ENCODE measurements at regions not wholly inside any gene's neighbourhood (a gene's known extent, or its start where the extent isn't known, plus 50 kb on each side); places are given as distances from the start of the nearest gene placed in this dataset.

- Histone ChIP-seq H3K27me3 (ENCODE audit: insufficient read depth, low read length) (no peaks in the 10 kb centered on the region), H3K36me3 (ENCODE audit: insufficient read depth, low read length) (no peaks in the 10 kb centered on the region), H3F3A (ENCODE audit: insufficient read depth, low read length) (no peaks in the 10 kb centered on the region), H3K4me3 (ENCODE audit: low read depth, low read length, poor library complexity, severe bottlenecking) (no peak overlapping the region), H3K9me3 (ENCODE audit: low read length) (no peaks in the 10 kb centered on the region), H3K4me2 (ENCODE audit: low read length) (no peak overlapping the region), H3K4me1 (ENCODE audit: insufficient read depth, low read length, severe bottlenecking) (no peaks in the 10 kb centered on the region), H4K20me1 (ENCODE audit: insufficient read depth, low read length) (no peaks in the 10 kb centered on the region), H3K79me2 (ENCODE audit: insufficient read depth, low read length) (no peaks in the 10 kb centered on the region), H2AFZ (ENCODE audit: low read length) (no peak overlapping the region), H3K9ac (ENCODE audit: low read length) (no peak overlapping the region), H3K27ac (ENCODE audit: low read depth, low read length, poor library complexity, severe bottlenecking) (no peak overlapping the region), H3K9me2 (ENCODE audit: low read depth, low read length) (no peaks in the 10 kb centered on the region)
- TF ChIP-seq CTCF (IDR thresholded peaks at IDR 0.05; ENCODE audit: low read length), result no peak
- TF ChIP-seq EZH2 (IDR thresholded peaks at IDR 0.05; ENCODE audit: borderline replicate concordance, low read length), result no peak
These were observed 428.5 kb downstream of the NUP35 start for GRCh38 chr2:183552716-183553115.

- H3K27ac ChIP-seq (ENCODE audit: low read depth, low read length, poor library complexity, severe bottlenecking), result no peak overlapping the region
- no peak overlapping the region for H3K4me2 ChIP-seq (ENCODE audit: low read length)
- H3F3A ChIP-seq (ENCODE audit: insufficient read depth, low read length), result no peaks in the 10 kb centered on the region
- H2AFZ ChIP-seq (ENCODE audit: low read length), result no peak overlapping the region
- no peaks in the 10 kb centered on the region for H4K20me1 ChIP-seq (ENCODE audit: insufficient read depth, low read length)
- H3K4me3 ChIP-seq (ENCODE audit: low read depth, low read length, poor library complexity, severe bottlenecking), result no peak overlapping the region
- no peaks in the 10 kb centered on the region for H3K79me2 ChIP-seq (ENCODE audit: insufficient read depth, low read length)
- no peaks in the 10 kb centered on the region for H3K4me1 ChIP-seq (ENCODE audit: insufficient read depth, low read length, severe bottlenecking)
- H3K27me3 ChIP-seq (ENCODE audit: insufficient read depth, low read length), result no peaks in the 10 kb centered on the region
- no peaks in the 10 kb centered on the region for H3K9me3 ChIP-seq (ENCODE audit: low read length)
- TF ChIP-seq EZH2 (IDR thresholded peaks at IDR 0.05; ENCODE audit: borderline replicate concordance, low read length) (no peak), CTCF (IDR thresholded peaks at IDR 0.05; ENCODE audit: low read length) (no peak)
- H3K9ac ChIP-seq (ENCODE audit: low read length), result no peak overlapping the region
- H3K36me3 ChIP-seq (ENCODE audit: insufficient read depth, low read length), result no peaks in the 10 kb centered on the region
- H3K9me2 ChIP-seq (ENCODE audit: low read depth, low read length), result no peaks in the 10 kb centered on the region
These were observed 440.5 kb downstream of the NUP35 start for GRCh38 chr2:183564726-183565125.

GRCh38 chr2:183575481-183575880 lies 451.2 kb downstream of the NUP35 start:
- TF ChIP-seq CTCF (IDR thresholded peaks at IDR 0.05; ENCODE audit: low read length) (no peak), EZH2 (IDR thresholded peaks at IDR 0.05; ENCODE audit: borderline replicate concordance, low read length) (no peak)
- Histone ChIP-seq H3K9me2 (ENCODE audit: low read depth, low read length) (no peaks in the 10 kb centered on the region), H3K4me3 (ENCODE audit: low read depth, low read length, poor library complexity, severe bottlenecking) (no peak overlapping the region), H3F3A (ENCODE audit: insufficient read depth, low read length) (no peaks in the 10 kb centered on the region), H3K27ac (ENCODE audit: low read depth, low read length, poor library complexity, severe bottlenecking) (no peak overlapping the region), H3K9ac (ENCODE audit: low read length) (no peak overlapping the region), H3K4me1 (ENCODE audit: insufficient read depth, low read length, severe bottlenecking) (no peaks in the 10 kb centered on the region), H3K79me2 (ENCODE audit: insufficient read depth, low read length) (no peaks in the 10 kb centered on the region), H2AFZ (ENCODE audit: low read length) (no peak overlapping the region), H3K36me3 (ENCODE audit: insufficient read depth, low read length) (no peaks in the 10 kb centered on the region), H3K9me3 (ENCODE audit: low read length) (peaks cover 3% of the 10 kb centered on the region; the same call in 1 of the 2 replicates), H3K27me3 (ENCODE audit: insufficient read depth, low read length) (no peaks in the 10 kb centered on the region), H3K4me2 (ENCODE audit: low read length) (no peak overlapping the region), H4K20me1 (ENCODE audit: insufficient read depth, low read length) (no peaks in the 10 kb centered on the region)

Measured in OCI-LY1 (cell line).